Hematopoietic multipotent progenitor cell (in vitro differentiated cells): ENCODE measurements at regions not wholly inside any gene's neighbourhood (a gene's known extent, or its start where the extent isn't known, plus 50 kb on each side); places are given as distances from the start of the nearest gene placed in this dataset.

Experiments
- DNase-seq, 3 donors: peaks; one replicate each; pipeline ENCODE4 v3.0.0-alpha.2; 2011 to 2015; ENCODE audit warnings: low read depth in 2 of 3, low spot score in 2 of 3

DNA sequence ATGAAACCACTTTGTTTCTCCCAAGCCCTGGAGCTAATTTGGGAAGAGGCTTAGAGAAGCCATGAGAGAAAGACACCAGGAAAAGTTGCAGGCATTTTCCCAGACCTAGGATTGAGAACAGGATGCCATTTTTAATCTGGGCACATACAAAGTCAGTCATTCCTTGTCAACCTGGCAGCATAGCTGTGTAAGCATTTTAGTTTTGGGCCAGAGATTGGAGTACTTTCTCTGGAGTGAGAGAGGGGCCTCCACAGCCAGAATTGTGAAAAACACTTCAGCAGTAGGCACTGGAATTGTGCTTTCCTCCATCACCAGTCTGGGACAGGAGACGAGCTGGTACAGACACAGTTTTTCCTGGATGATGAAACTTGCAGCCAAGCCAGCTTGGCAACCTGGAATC, 390.3 kb upstream of the DMAC1 start:
- no peak for DNase-seq

DNA sequence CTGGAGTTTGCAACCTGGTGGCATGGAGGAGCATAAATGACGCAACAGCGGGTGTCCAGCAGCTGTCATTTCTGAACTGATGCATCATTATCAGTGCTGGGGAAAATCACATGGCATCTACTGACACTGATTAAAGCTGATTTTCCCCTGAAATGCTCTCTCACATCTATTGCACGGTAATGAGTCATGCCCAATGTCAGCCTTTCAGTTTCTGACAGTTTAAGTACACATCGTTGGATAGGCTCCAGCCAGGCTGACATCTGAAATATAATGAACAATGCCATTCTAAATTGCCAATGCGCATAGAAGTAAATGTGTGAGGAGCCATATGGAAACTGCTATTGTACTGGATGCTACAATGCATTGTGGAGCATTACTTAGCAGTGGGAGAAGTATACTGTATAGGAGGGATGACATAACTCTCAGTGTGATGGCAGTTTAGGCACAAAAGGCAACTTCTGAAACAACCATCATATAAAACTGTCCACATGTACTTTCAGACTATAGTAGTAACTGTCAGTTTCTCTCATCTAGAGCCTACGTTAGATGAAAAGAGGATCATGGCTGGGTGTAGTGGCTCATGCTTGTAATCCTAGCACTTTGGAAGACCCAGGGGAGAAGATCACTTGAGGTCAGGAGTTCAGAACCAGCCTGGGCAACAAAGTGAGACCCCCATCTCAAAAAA, 389.3 kb upstream of the DMAC1 start:
- DNase-seq: peak in 1 of 3 donors; percentile 28

DNA sequence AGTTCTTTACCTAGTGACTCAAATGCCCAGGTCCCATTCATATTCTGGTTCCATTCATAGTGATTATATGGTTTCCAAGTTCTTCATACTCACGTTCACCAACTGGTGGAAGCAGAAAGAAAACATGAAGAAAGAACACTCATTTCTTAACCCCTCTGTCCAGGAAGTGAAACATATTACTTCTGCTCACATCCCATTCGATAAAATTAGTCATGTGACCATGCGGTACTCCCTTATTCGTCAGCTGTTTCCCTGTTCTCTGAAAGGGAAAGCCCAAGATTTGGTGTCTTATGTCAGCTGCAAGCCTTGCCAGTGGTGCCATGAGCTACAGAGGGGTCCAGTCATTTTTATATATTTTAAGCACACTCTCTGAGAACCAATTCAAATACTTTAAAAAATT, 387.0 kb upstream of the DMAC1 start:
- no peak for DNase-seq

DNA sequence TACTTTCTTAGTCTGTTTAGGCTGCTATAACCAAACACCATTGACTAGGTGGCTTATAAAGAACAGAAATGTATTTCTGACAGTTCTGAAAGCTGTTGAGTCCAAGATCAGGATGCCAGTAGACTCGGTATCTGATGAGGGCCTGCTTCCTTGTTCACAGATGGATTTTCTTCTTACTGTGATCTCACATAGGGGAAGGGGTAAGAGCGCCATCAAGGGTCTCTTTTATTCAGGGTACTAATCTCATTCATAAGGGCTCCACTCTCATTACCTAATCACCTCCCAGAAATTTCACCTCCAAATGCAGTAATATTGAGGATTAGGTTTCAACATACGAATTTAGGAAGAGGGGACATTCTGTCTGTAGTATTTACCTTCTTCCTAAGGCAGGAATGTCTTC, 384.0 kb upstream of the DMAC1 start:
- DNase-seq: no peak

DNA sequence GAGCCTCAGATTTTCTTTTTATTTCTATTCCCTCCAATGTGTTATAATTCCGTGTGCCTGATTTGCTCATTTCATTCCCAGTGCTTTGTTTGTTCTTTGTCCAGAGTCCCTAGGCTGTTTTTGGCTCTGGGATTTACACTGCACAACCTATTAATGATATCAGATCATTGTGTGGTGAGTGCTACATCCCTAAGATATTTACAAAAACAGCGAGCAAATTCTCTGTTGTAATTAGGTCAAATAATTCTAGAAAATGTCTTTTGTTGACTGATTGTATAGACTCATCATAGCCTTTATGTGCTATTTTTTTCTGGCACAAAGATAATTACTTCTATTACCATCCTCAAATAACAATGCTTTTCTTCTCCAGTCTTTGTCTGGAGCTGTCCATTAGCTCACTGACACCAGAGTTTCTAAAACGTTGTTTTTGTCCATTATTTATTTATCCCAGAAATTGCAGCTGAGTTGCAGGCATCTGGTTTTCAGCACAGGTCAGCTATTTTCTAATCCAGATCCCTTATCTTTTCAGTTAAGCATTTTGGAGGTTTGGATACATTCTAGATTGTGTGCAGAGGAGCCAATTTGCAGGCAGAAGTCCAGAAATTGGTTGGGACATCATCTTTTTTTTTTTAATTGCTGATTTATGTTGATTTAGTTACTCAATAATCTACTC, 379.9 kb upstream of the DMAC1 start:
- DNase-seq: no peak

GRCh38 chr9:8172000-8172399, 372.4 kb upstream of the DMAC1 start:
- no peak for DNase-seq

- DNase-seq: no peak
Measured at GRCh38 chr9:8168916-8169438, 369.4 kb upstream of the DMAC1 start.

- DNase-seq: no peak
Measured at GRCh38 chr9:8160787-8161186, 361.2 kb upstream of the DMAC1 start.

DNA sequence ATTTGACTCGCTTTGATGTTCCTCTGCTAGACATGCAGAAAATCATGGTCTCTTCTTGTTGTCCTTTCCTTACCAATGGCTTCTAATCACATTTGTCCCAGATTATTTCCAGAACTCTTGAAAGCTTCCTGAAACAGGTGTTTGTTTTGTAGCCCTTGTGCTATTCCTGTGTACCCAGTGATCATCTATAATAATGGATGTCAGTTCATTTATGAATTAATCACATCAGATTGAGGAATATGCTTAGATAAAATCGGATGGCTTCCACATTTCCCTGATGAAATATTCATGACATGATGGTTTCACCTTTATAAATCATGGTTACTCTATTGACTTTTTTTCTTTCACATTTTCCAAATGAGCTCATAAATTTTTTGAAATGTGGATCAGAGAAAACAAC, 359.0 kb upstream of the DMAC1 start:
- DNase-seq: no peak

DNA sequence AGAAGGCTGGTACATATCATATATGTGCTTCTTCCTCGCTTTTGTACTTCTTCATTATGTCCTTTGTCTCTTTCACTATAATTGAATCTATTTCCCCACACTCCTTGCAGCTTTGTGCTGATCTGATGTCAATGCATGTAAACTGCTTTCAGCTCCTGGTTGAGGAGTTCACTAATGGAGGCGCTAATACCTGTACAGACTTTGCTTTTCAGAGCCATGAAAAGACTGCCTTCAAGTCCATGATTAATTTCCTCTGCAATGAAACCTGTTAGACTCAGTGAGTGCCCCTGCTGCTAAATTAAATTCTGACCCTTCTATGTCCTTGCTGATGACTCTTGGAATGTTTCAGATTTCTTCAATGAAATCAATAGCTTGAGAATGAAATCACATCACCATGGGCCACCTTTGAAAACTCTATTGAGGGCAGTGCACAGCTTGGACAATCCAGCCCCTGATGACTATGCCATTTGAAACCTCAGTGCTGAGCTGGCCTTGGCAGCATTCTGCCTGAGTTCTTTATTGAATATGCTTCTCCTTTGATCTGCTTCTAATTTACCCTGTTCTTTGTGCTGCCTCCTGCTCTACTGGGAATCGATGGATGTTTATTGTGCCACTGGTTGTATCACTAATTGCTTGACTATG, 358.2 kb upstream of the DMAC1 start:
- DNase-seq: no peak

DNA sequence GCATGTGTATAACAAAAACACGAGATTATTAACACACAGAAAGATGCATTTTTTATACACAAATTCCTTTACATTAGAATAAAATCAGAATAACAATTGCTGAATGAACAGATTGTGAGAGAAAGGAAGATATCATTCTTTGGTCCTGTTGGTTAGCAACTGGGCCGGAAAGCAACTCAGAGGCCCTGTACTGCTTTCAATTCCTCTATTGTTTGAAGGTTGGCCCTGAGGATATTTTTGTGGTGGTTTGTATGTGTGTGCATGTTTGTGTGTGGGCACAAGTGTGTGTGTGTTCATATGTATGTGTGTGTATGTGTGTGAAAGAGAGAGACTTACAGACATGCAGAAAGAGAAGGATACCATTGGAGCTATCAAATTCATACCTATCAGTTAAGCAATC, 356.8 kb upstream of the DMAC1 start:
- DNase-seq: no peak

DNA sequence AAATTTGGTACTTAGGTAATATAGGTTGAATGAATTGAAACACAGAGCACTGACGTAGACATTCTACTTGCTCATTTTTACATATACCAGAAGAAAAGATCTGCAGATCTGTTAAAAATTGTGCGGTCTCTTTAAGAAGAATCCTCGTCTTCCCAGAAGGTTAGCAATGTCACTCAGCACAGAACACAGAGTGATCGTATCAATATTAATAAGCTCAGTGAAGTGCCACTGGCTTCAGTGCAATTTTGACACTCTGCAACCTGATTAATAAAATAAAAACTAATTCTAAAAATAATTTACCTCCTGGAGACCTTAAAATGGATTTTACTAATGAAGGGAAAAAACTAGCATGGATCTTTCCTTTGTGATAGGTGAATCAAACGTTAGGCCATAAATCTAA, 356.1 kb upstream of the DMAC1 start:
- no peak for DNase-seq

GRCh38 chr9:8143677-8144076, 344.1 kb upstream of the DMAC1 start:
- DNase-seq: no peak

DNA sequence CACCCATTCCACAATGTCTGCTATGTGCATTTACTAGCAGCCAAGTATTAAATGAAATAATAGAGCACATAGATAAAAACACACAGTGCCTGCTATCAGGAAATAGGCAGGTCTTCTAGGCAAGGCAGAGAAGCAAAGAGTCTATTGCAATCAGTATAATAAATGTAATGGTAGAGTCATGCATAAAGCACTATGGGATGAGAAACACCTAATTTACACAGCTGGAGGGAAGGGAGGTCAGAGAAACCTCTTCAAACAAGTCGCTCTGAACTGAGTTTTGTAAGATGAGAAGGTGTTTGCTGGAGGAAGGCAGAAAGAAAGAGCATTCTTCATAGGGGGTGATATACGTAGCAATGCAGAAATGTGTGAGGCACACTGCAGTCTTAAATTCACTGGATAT, 341.0 kb upstream of the DMAC1 start:
- no peak for DNase-seq

- no peak for DNase-seq
Measured at GRCh38 chr9:8139756-8140155, 340.2 kb upstream of the DMAC1 start.

- DNase-seq: no peak
Measured at GRCh38 chr9:8136477-8136876, 336.9 kb upstream of the DMAC1 start.

DNA sequence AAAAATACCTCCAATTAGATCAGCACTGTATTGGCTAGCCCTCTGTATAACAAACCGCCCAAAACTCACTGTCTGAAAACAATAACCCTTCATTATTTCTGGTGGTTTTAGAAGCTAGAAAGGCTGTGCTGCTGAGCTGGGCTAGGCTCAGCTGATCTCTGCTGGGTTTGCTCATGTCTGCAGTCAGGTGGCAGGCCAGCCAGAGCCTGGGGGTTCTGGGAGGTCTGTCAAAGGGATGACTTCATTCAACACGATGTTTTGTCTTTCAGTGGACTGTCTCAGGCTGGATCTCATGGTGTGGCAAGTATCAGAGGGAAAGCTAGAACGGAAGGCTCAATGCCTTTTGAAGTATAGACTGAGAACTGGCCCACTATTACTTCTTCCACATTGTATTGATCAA, 335.1 kb upstream of the DMAC1 start:
- no peak for DNase-seq

DNA sequence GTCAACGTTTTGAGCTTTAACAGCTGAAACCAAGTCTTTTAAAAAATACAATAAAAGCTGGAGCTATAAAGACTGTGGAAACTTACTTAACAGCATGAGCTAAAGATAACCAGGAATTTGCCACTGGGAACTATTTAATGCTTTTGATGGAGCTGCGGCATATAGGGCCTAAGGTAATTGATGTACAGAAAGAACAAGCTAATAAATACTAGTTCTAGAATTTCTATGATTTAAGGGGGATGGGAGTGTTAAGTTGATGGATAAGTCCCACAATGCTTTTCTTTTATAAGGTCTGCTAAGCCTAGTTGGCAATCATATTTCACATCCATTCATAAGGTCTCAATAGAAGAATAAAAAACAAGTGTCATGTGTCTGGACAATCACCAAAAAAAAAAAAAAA, 334.0 kb upstream of the DMAC1 start:
- DNase-seq: no peak

DNA sequence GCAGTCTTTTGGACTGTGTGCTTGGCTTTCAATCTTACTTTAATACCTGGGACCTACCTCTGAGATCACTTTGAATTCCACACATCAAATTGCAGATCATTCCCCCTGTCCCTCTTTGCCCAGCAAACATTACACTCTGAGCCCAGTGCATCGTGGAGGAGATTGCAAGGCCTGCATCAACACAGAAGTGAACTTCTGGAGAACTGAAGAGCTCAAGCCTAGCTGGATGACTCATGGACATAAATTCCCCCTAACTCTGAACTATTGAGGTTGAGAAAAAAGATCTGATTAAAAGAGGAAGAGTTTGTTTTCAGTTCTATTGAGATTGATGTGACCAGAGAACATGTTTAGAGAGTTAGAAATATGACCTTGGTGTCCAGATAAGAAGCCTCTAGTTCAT, 316.0 kb upstream of the DMAC1 start:
- DNase-seq: peak in 1 of 3 donors; percentile 19

GRCh38 chr9:8114826-8115225, 315.2 kb upstream of the DMAC1 start:
- no peak for DNase-seq

- DNase-seq: no peak
Measured at GRCh38 chr9:8106362-8106761, 306.8 kb upstream of the DMAC1 start.

DNA sequence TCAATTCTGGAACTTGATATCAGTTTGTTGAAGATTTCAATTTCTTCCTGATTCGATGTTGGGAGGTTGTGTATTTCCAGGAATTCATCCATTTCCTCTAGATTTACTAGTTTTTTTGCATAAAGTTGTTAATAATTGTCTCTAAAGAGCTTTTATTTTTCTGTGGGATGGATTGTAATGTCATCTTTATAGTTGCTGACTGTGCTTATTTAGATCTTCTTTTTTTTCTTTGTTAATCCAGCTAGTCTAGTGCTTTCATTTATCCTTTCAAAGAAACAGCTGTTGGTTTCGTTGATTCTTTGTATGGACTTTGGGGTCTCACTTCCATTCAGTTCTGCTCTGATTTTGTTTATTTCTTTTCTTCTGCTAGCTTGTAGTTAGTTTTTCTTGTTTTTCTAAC, 302.0 kb upstream of the DMAC1 start:
- no peak for DNase-seq
